ENCODE measurements at regions not wholly inside any gene's neighbourhood (a gene's known extent, or its start where the extent isn't known, plus 50 kb on each side); places are given as distances from the start of the nearest gene placed in this dataset.

DNA sequence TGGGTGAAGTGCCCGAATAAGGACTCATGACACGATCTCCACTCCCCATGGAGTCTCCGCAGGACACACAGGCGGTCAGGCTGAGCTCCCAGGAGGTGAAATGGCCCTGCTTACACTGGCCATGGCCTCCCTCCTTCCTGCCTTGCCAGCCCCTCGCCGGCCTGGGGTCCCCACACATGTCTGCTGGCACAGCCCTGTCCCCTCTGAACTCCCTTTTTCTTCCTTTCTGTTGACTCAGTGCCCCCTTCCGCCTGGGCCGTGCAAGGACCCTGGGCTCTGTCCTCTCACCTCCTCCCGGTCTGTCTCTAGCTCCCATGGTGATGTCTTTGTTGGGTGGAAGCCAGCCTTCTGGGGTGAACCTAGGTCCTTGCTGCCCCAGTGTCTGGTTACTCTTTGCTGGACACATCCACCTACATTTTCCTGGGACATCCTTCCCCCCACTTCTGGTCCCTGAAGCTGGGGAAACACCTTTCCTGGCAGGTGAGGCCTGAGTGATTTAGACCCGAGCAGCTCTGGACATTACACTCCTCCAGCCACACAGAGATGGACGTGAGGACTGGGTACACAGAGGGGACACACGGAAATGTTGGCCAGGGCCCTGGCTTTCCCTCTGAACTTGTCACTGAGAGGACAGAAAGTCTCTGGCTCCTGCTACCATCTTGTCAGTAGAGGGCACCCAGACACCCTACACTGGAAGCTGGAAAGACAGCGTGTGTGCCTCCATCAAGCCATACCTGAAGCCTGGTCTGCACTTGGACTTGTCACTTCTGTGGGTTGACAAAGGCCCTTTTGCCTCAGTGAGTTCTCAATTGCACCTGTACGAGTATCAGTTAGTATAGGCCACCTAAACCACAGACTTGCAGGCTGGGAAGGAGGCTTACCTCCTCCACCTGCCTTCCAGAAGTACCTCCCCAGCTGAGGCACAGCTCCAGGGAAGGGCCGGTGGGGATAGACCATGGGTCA lies 864.3 kb downstream of the TBC1D22A start:
- DNase-seq (ENCODE audit: low spot score), result no peak

DNA sequence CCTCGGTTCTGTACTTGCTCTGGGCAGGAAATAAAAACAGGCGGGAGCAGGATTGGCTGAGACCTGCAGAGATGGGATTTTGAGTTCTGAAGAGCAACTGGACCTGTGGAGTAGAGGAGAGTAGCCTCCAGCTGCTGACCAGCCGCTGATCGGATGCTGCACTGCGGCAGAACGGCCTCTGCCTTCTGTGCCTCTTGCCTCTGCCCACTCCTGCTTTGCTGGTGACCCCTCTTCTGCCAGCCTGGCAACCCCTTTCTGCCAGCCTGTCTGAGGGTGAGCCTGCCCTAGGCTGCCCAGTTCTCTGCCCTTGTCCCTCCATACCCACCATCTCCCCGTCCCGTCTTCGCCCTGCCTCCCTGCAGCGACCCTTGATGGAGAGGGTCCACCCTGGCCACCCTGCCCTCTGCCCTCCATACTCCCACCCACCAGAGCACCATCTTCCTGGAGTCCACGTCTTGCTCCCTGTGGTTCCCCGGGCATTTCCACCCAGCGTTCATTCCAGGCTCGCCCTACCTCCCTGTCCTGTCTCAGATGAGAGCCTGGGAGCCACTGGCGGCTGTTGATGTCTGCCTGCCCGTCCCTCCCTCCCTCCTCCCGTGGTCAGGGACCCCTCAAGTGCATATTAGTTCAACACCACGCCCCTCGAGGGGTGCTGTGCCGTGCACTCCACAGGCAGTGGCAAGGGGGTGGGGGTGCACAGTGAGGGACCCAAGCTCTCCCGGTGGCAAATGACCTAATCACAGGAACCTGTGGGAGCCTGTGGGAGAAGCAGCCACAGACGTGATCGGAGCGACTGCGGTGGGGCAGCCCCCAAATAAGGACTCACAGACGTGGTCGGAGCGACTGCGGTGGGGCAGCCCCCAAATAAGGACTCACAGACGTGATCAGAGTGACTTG lies 863.3 kb downstream of the TBC1D22A start:
- Histone ChIP-seq H3K4me1 (ENCODE audit: insufficient read depth, poor library complexity, severe bottlenecking) (no peaks in the 10 kb centered on the region), H3K27ac (ENCODE audit: poor library complexity, severe bottlenecking) (no peak overlapping the region), H3K36me3 (ENCODE audit: low read depth) (no peaks in the 10 kb centered on the region), H3K9me3 (ENCODE audit: severe bottlenecking) (peaks cover 1% of the 10 kb centered on the region), H3K4me3 (ENCODE audit: severe bottlenecking) (no peak overlapping the region), H3K27me3 (ENCODE audit: insufficient read depth, poor library complexity, severe bottlenecking) (no peaks in the 10 kb centered on the region)
- DNase-seq (ENCODE audit: low spot score) (no peak), ATAC-seq (ENCODE audit: low read depth) (no peak)
- TF ChIP-seq, protein P1, sequence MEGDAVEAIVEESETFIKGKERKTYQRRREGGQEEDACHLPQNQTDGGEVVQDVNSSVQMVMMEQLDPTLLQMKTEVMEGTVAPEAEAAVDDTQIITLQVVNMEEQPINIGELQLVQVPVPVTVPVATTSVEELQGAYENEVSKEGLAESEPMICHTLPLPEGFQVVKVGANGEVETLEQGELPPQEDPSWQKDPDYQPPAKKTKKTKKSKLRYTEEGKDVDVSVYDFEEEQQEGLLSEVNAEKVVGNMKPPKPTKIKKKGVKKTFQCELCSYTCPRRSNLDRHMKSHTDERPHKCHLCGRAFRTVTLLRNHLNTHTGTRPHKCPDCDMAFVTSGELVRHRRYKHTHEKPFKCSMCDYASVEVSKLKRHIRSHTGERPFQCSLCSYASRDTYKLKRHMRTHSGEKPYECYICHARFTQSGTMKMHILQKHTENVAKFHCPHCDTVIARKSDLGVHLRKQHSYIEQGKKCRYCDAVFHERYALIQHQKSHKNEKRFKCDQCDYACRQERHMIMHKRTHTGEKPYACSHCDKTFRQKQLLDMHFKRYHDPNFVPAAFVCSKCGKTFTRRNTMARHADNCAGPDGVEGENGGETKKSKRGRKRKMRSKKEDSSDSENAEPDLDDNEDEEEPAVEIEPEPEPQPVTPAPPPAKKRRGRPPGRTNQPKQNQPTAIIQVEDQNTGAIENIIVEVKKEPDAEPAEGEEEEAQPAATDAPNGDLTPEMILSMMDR (IDR thresholded peaks at IDR 0.05; ENCODE audit: poor library complexity, severe bottlenecking), result no peak

More for the DNA sequence above, 864.3 kb downstream of the TBC1D22A start:
- H3K27ac ChIP-seq (ENCODE audit: poor library complexity, severe bottlenecking), result no peak overlapping the region
- TF ChIP-seq, protein P1 (IDR thresholded peaks at IDR 0.05; ENCODE audit: poor library complexity, severe bottlenecking), result no peak
- ATAC-seq (ENCODE audit: low read depth), result no peak
- no peaks in the 10 kb centered on the region for H3K36me3 ChIP-seq (ENCODE audit: low read depth)
- peaks cover 1% of the 10 kb centered on the region for H3K9me3 ChIP-seq (ENCODE audit: severe bottlenecking)
- H3K27me3 ChIP-seq (ENCODE audit: insufficient read depth, poor library complexity, severe bottlenecking), result no peaks in the 10 kb centered on the region
- H3K4me1 ChIP-seq (ENCODE audit: insufficient read depth, poor library complexity, severe bottlenecking), result no peaks in the 10 kb centered on the region
- no peak overlapping the region for H3K4me3 ChIP-seq (ENCODE audit: severe bottlenecking)

DNA sequence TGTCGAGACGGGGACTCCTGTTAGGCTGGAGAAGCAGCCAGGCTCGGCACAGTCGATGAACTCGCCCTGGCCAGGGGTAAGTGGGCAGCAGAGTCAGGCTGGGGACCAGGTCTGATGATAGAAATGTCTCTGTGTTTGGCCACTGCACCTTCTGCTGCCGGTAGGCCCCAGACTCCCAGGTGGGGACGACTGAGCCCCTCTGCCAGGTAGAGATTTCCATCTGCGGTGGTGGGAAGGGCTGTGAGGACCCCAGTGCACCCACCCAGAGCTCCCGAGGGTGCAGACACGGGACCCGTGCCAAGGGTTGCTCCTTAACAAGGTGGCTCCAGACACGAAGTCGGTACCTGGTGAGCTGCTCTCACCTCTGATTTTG lies 862.5 kb downstream of the TBC1D22A start:
- Histone ChIP-seq H3K4me3 (ENCODE audit: severe bottlenecking) (no peak overlapping the region), H3K36me3 (ENCODE audit: low read depth) (no peaks in the 10 kb centered on the region), H3K27ac (ENCODE audit: poor library complexity, severe bottlenecking) (no peak overlapping the region), H3K27me3 (ENCODE audit: insufficient read depth, poor library complexity, severe bottlenecking) (no peaks in the 10 kb centered on the region), H3K4me1 (ENCODE audit: insufficient read depth, poor library complexity, severe bottlenecking) (no peaks in the 10 kb centered on the region), H3K9me3 (ENCODE audit: severe bottlenecking) (peaks cover 1% of the 10 kb centered on the region)
- ATAC-seq (ENCODE audit: low read depth) (no peak), DNase-seq (ENCODE audit: low spot score) (no peak)
- TF ChIP-seq, protein P1 (IDR thresholded peaks at IDR 0.05; ENCODE audit: poor library complexity, severe bottlenecking), result no peak

DNA sequence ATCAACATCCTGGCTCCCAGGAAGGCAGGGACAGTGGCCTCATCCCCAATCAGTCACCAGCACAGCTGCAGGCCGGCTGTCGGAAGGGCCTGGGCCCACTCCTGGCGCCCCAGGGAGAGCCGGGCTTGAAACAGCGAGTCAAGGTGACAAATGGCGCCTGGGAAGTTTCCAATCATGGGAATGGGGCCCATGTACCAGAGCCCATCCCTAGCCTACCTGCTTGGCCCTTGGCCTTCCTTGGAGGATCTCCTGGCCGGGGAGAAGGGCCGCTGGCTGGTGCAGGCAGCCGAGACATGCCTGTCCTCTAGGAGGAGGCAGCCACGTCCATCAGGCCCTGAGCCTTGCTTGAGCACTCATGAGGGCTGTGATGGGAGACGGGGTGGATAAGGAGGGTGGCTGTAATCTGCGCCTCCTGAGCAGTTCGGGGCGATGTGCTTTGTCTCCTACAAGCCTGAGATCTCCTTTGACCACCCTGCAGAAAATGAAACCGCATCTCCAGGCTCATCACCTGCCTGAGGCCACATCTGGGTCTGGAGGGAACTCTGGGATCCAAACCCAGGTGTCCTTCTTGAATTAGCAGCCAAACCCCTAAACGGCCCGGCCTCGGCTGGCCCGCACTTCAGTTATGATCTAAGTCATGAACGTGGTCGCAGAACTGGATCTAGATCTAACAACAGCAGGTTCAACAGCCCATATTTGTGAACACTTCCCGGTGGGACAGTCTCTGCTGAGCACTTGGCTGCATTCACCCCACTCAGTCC lies 862.0 kb downstream of the TBC1D22A start:
- Histone ChIP-seq H3K4me1 (ENCODE audit: insufficient read depth, poor library complexity, severe bottlenecking) (no peaks in the 10 kb centered on the region), H3K27me3 (ENCODE audit: insufficient read depth, poor library complexity, severe bottlenecking) (no peaks in the 10 kb centered on the region), H3K4me3 (ENCODE audit: severe bottlenecking) (no peak overlapping the region), H3K36me3 (ENCODE audit: low read depth) (no peaks in the 10 kb centered on the region), H3K27ac (ENCODE audit: poor library complexity, severe bottlenecking) (no peak overlapping the region), H3K9me3 (ENCODE audit: severe bottlenecking) (peaks cover 1% of the 10 kb centered on the region)
- DNase-seq (ENCODE audit: low spot score) (no peak), ATAC-seq (ENCODE audit: low read depth) (no peak)
- TF ChIP-seq, protein P1 (IDR thresholded peaks at IDR 0.05; ENCODE audit: poor library complexity, severe bottlenecking), result no peak
